Effector memory CD4-positive, alpha-beta T cell (primary cell): ENCODE measurements at regions not wholly inside any gene's neighbourhood (a gene's known extent, or its start where the extent isn't known, plus 50 kb on each side); places are given as distances from the start of the nearest gene placed in this dataset.
"Not testable (repeated sequence)": the region's sequence is repeated elsewhere in the genome, so short reads cannot be mapped to it uniquely, and the experiment has no call there.

Experiments used
- DNase-seq, 3 donors: peaks; one replicate each; pipeline ENCODE4 v3.0.0-alpha.2; 2020
- H3K27ac ChIP-seq: 2 replicates; pipeline ENCODE4 v1.7.0; 2013; ENCODE audit warnings: mild to moderate bottlenecking, low read length, moderate library complexity; ENCODE audit not compliant: insufficient read depth, poor library complexity, severe bottlenecking
- H3K27me3 ChIP-seq: replicated peaks from 2 replicates; pipeline ENCODE4 v1.7.0; 2013; ENCODE audit warnings: mild to moderate bottlenecking, low read length; ENCODE audit not compliant: insufficient read depth, control insufficient read depth, poor library complexity, severe bottlenecking
- H3K36me3 ChIP-seq: 2 replicates; pipeline ENCODE4 v1.7.0; 2013; ENCODE audit warnings: mild to moderate bottlenecking, low read length, moderate library complexity; ENCODE audit not compliant: control insufficient read depth, insufficient read depth
- H3K4me1 ChIP-seq: 2 replicates; pipeline ENCODE4 v1.7.0; 2013; ENCODE audit warnings: low read length, mild to moderate bottlenecking; ENCODE audit not compliant: control insufficient read depth, insufficient read depth, poor library complexity, severe bottlenecking
- H3K4me3 ChIP-seq: 2 replicates; pipeline ENCODE4 v1.7.0; 2013; ENCODE audit warnings: low read length, low read depth, mild to moderate bottlenecking; ENCODE audit not compliant: insufficient read depth, poor library complexity, severe bottlenecking
- H3K9me3 ChIP-seq: 2 replicates; pipeline ENCODE4 v1.7.0; 2013; ENCODE audit warnings: mild to moderate bottlenecking, low read length, moderate library complexity; ENCODE audit not compliant: control insufficient read depth

- no peaks in the 10 kb centered on the region for H3K36me3 ChIP-seq
- H3K4me1 ChIP-seq = no peaks in the 10 kb centered on the region
- no peak for DNase-seq
- no peaks in the 10 kb centered on the region for H3K27me3 ChIP-seq
- H3K9me3 ChIP-seq = no peaks in the 10 kb centered on the region
- no peak overlapping the region for H3K27ac ChIP-seq
- no peak overlapping the region for H3K4me3 ChIP-seq
Observed at GRCh38 chr2:190150413-190150812, 87.9 kb upstream of the MSTN start.

- Histone ChIP-seq H3K9me3 (no peaks in the 10 kb centered on the region), H3K36me3 (no peaks in the 10 kb centered on the region), H3K4me3 (no peak overlapping the region), H3K27ac (no peak overlapping the region), H3K27me3 (no peaks in the 10 kb centered on the region), H3K4me1 (no peaks in the 10 kb centered on the region)
- no peak for DNase-seq
Observed at GRCh38 chr2:190149908-190150307, 87.4 kb upstream of the MSTN start.

- H3K4me3 ChIP-seq = no peak overlapping the region
- DNase-seq = no peak
- H3K9me3 ChIP-seq = no peaks in the 10 kb centered on the region
- H3K27ac ChIP-seq = no peak overlapping the region
- H3K27me3 ChIP-seq = no peaks in the 10 kb centered on the region
- no peaks in the 10 kb centered on the region for H3K36me3 ChIP-seq
- no peaks in the 10 kb centered on the region for H3K4me1 ChIP-seq
Observed at GRCh38 chr2:190149200-190149599, 86.7 kb upstream of the MSTN start.

DNA sequence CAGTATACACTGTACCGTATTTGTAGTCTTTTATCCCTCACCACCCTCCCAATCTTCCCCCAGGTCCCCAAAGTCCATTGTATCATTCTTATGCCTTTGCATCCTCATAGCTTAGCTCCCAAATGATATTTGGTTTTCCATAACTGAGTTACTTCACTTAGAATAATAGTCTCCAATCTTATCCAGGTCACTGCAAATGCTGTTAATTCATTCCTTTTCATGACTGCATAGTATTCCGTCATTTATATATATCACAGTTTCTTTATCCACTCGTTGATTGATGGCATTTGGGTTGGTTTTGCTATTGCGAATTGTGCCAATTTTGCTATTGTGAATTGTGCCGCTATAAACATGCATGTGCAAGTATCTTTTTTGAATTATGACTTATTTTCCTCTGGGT, 83.6 kb upstream of the MSTN start:
- not testable (repeated sequence) for H3K9me3 ChIP-seq, DNase-seq, H3K4me3 ChIP-seq, H3K4me1 ChIP-seq, H3K27me3 ChIP-seq, H3K36me3 ChIP-seq, H3K27ac ChIP-seq

GRCh38 chr2:190140474-190140873, 77.9 kb upstream of the MSTN start:
- H3K27ac ChIP-seq, H3K9me3 ChIP-seq, H3K27me3 ChIP-seq, H3K36me3 ChIP-seq, DNase-seq, H3K4me1 ChIP-seq, H3K4me3 ChIP-seq: not testable (repeated sequence)

- no peaks in the 10 kb centered on the region for H3K4me1 ChIP-seq
- H3K4me3 ChIP-seq = no peak overlapping the region
- no peak for DNase-seq
- no peak overlapping the region for H3K27ac ChIP-seq
- H3K36me3 ChIP-seq = no peaks in the 10 kb centered on the region
- no peaks in the 10 kb centered on the region for H3K27me3 ChIP-seq
- no peaks in the 10 kb centered on the region for H3K9me3 ChIP-seq
Observed at GRCh38 chr2:190139371-190139770, 76.8 kb upstream of the MSTN start.

GRCh38 chr2:190138032-190138431, 75.5 kb upstream of the MSTN start:
- H3K4me1 ChIP-seq = no peaks in the 10 kb centered on the region

DNA sequence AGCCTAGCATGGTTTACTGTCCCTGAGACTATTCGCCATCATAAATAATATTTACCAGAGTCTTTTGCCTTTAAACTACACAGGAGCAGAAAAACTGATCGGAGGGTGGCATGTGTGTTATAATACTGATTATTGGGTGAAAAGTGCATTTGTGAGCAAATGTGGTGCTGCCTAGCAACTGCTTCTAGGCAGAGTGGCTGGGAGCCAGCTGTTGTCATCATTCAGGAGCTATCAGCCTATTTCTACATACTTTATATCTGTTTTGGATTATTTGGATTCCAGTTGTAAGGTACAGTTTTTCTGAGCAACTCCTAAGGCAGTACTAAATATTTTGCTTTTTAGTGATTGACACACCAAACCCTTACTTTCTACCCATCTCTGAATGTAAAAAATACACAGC, 75.0 kb upstream of the MSTN start:
- no peak for DNase-seq
- Histone ChIP-seq H3K9me3 (no peaks in the 10 kb centered on the region), H3K4me3 (no peak overlapping the region)

More at GRCh38 chr2:190138032-190138431, 75.5 kb upstream of the MSTN start:
- Histone ChIP-seq H3K4me3 (no peak overlapping the region), H3K9me3 (no peaks in the 10 kb centered on the region), H3K27ac (no peak overlapping the region), H3K27me3 (no peaks in the 10 kb centered on the region), H3K36me3 (no peaks in the 10 kb centered on the region)
- DNase-seq = no peak

DNA sequence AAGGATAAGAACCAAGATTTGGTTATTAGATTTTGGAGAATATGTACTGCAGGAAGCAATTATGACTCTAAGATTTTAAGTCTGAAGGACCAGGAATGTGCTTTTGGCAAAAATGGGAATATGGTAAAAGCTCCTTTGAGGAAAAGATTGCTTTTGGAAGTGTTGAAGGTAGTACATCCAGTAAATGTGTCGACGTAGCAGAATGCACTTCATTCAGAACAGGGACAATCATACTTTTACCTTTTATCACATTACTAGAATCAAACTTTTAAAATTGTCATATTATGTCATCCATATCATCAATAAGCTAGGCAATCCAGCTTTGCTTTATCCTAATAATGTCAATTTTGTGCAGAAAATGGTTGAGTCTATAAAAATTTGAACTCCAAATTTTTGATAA, 74.3 kb upstream of the MSTN start:
- Histone ChIP-seq H3K9me3 (no peaks in the 10 kb centered on the region), H3K4me1 (no peaks in the 10 kb centered on the region), H3K27ac (no peak overlapping the region), H3K4me3 (no peak overlapping the region), H3K27me3 (no peaks in the 10 kb centered on the region), H3K36me3 (no peaks in the 10 kb centered on the region)
- DNase-seq = no peak

More for the DNA sequence above, 75.0 kb upstream of the MSTN start:
- Histone ChIP-seq H3K36me3 (no peaks in the 10 kb centered on the region), H3K27me3 (no peaks in the 10 kb centered on the region), H3K27ac (no peak overlapping the region), H3K4me1 (no peaks in the 10 kb centered on the region)

DNA sequence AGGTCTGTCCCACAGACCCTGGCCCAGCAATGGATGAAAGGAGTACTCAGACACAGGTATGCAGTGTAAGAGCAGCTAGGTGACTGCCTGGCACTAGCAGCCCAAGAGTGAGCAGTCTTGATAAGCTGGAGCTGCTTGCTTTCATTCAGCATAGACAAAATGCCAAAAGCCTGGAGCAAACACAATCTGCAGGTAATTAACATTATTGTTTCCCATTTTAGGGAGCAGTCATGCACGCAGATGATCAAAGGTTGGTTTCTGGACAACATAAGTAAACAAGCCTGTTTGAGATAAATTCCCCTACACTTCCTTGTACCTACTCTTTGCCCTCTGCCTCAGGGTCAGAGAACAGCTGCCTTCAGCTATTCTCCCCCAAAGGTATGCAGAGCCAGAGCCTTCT, 73.7 kb upstream of the MSTN start:
- no peaks in the 10 kb centered on the region for H3K9me3 ChIP-seq
- H3K4me3 ChIP-seq = no peak overlapping the region
- no peaks in the 10 kb centered on the region for H3K4me1 ChIP-seq
- no peak overlapping the region for H3K27ac ChIP-seq
- no peak for DNase-seq
- no peaks in the 10 kb centered on the region for H3K36me3 ChIP-seq
- no peaks in the 10 kb centered on the region for H3K27me3 ChIP-seq
